Mesenchymal stem cell (in vitro differentiated cells and primary cell): ENCODE measurements at regions not wholly inside any gene's neighbourhood (a gene's known extent, or its start where the extent isn't known, plus 50 kb on each side); places are given as distances from the start of the nearest gene placed in this dataset.

Experiments
- DNase-seq: peaks from one replicate; pipeline ENCODE4 v3.0.0-alpha.2; 2013
- H2AFZ ChIP-seq: one replicate; pipeline ENCODE4 v1.6.1; 2013; ENCODE audit warnings: low read depth, mild to moderate bottlenecking, control low read depth, inconsistent platforms, low read length, moderate library complexity
- H2AK5ac ChIP-seq: 2 replicates; pipeline ENCODE4 v1.6.1; 2013; ENCODE audit warnings: low read length, moderate library complexity, mild to moderate bottlenecking, inconsistent platforms; ENCODE audit not compliant: severe bottlenecking
- H2BK120ac ChIP-seq: one replicate; pipeline ENCODE4 v1.6.1; 2013; ENCODE audit warnings: low read depth, mild to moderate bottlenecking, inconsistent platforms, low read length, moderate library complexity
- H2BK12ac ChIP-seq, 2 experiments: one replicate each; pipeline ENCODE4 v1.6.1; 2013; ENCODE audit warnings: inconsistent platforms in 2 of 2, low read length in 2 of 2, mild to moderate bottlenecking in 2 of 2, moderate library complexity in 2 of 2, control low read depth in 1 of 2
- H2BK15ac ChIP-seq: one replicate; pipeline ENCODE4 v1.6.1; 2013; ENCODE audit warnings: mild to moderate bottlenecking, low read depth, inconsistent platforms; ENCODE audit not compliant: poor library complexity, severe bottlenecking
- H2BK5ac ChIP-seq: 2 replicates; pipeline ENCODE4 v1.6.1; 2013; ENCODE audit warnings: low read depth, mild to moderate bottlenecking, low read length, control low read depth, inconsistent platforms; ENCODE audit not compliant: poor library complexity, severe bottlenecking
- H3K14ac ChIP-seq, 2 experiments: one replicate each; pipeline ENCODE4 v1.6.1; 2013; ENCODE audit warnings: inconsistent platforms in 2 of 2, low read length in 2 of 2, control low read depth in 1 of 2, mild to moderate bottlenecking in 1 of 2, moderate library complexity in 1 of 2
- H3K18ac ChIP-seq, 2 experiments: one replicate each; pipeline ENCODE4 v1.6.1; 2013; ENCODE audit warnings: inconsistent platforms in 2 of 2, low read length in 2 of 2, control low read depth in 1 of 2, low read depth in 1 of 2, mild to moderate bottlenecking in 1 of 2
- H3K23ac ChIP-seq, 2 experiments: one replicate each; pipeline ENCODE4 v1.6.1; 2013; ENCODE audit warnings: inconsistent platforms in 2 of 2, low read length in 2 of 2, mild to moderate bottlenecking in 2 of 2, moderate library complexity in 2 of 2, control low read depth in 1 of 2
- H3K27ac ChIP-seq: 2 replicates; pipeline ENCODE4 v1.5.1; 2013; ENCODE audit warnings: mild to moderate bottlenecking, moderate library complexity, low read length, control low read depth, inconsistent platforms; ENCODE audit not compliant: poor library complexity, severe bottlenecking
- H3K27me3 ChIP-seq, 2 experiments: 2 replicates each; pipeline versions ENCODE4 v1.6.1 to v1.7.0; 2013; ENCODE audit warnings: low read length in 2 of 2, mild to moderate bottlenecking in 2 of 2, moderate library complexity in 2 of 2, control low read depth in 1 of 2, inconsistent platforms in 1 of 2; ENCODE audit not compliant: control insufficient read depth in 1 of 2, insufficient read depth in 1 of 2
- H3K36me3 ChIP-seq, 2 experiments: 2 replicates each; pipeline versions ENCODE4 v1.6.1 to v1.7.0; 2013; ENCODE audit warnings: low read length in 2 of 2, control low read depth in 1 of 2, inconsistent platforms in 1 of 2, low read depth in 1 of 2, mild to moderate bottlenecking in 1 of 2; ENCODE audit not compliant: insufficient read depth in 2 of 2, control insufficient read depth in 1 of 2
- H3K4ac ChIP-seq, 2 experiments: one replicate each; pipeline ENCODE4 v1.6.1; 2013; ENCODE audit warnings: inconsistent platforms in 2 of 2, low read length in 2 of 2, mild to moderate bottlenecking in 2 of 2, moderate library complexity in 2 of 2, control low read depth in 1 of 2, low read depth in 1 of 2
- H3K4me1 ChIP-seq: 2 replicates; pipeline ENCODE4 v1.6.1; 2013; ENCODE audit warnings: low read depth, low read length, control low read depth; ENCODE audit not compliant: control insufficient read depth, insufficient read depth
- H3K4me2 ChIP-seq: 2 replicates; pipeline ENCODE4 v1.6.1; 2013; ENCODE audit warnings: low read length, mild to moderate bottlenecking, inconsistent platforms; ENCODE audit not compliant: poor library complexity, severe bottlenecking
- H3K4me3 ChIP-seq, 2 experiments: 2 replicates each; pipeline versions ENCODE4 v1.5.1 to v1.7.0; 2013; ENCODE audit warnings: low read length in 2 of 2, mild to moderate bottlenecking in 2 of 2, control low read depth in 1 of 2, low read depth in 1 of 2; ENCODE audit not compliant: insufficient read depth in 1 of 2
- H3K79me1 ChIP-seq: replicated peaks from 2 replicates; pipeline ENCODE4 v1.6.1; 2013; ENCODE audit warnings: mild to moderate bottlenecking, control low read depth, low read length, inconsistent platforms; ENCODE audit not compliant: poor library complexity, severe bottlenecking
- H3K9ac ChIP-seq: 2 replicates; pipeline ENCODE4 v1.7.0; 2013; ENCODE audit warnings: mild to moderate bottlenecking, low read length, moderate library complexity
- H3K9me3 ChIP-seq: 2 replicates; pipeline ENCODE4 v1.7.0; 2013; ENCODE audit warnings: mild to moderate bottlenecking, low read length; ENCODE audit not compliant: control insufficient read depth
- H4K8ac ChIP-seq: one replicate; pipeline ENCODE4 v1.6.1; 2013; ENCODE audit warnings: inconsistent platforms, mild to moderate bottlenecking, low read length, moderate library complexity
- H4K91ac ChIP-seq: one replicate; pipeline ENCODE4 v1.6.1; 2013; ENCODE audit warnings: mild to moderate bottlenecking, low read length, inconsistent platforms
- WGBS: methylation state at CpG from one replicate; pipeline ENCODE4 v1.1.7; 2013; ENCODE audit warnings: mixed read lengths; 5-methylcytosine and 5-hydroxymethylcytosine counted together

GRCh38 chr3:23686519-23686918 lies 119.2 kb upstream of the UBE2E1 start:
- no peak overlapping the region for H2BK15ac ChIP-seq
- H3K4me2 ChIP-seq: no peak overlapping the region
- peak overlapping the region; percentile 52 for H4K91ac ChIP-seq
- peaks cover 13% of the 10 kb centered on the region for H3K4me1 ChIP-seq
- H2BK12ac ChIP-seq: peak overlapping the region in 1 of 2 experiments; percentile 96
- peak overlapping the region in 1 of 2 experiments; percentile 39 for H3K4me3 ChIP-seq
- H2AK5ac ChIP-seq: peak overlapping the region; percentile 95
- peak overlapping the region; percentile 64 to 81 for H3K18ac ChIP-seq
- no peaks in the 10 kb centered on the region for H3K36me3 ChIP-seq
- H4K8ac ChIP-seq: peak overlapping the region; percentile 19
- no peaks in the 10 kb centered on the region for H3K79me1 ChIP-seq
- H3K14ac ChIP-seq: peak overlapping the region in 1 of 2 experiments; percentile 89
- H2AFZ ChIP-seq: no peak overlapping the region
- H3K4ac ChIP-seq: peak overlapping the region; percentile 24 to 82
- peak overlapping the region; percentile 52 for H3K27ac ChIP-seq
- 42% methylated on average over 3 of the region's 3 CpGs for WGBS
- no peak overlapping the region for H2BK5ac ChIP-seq
- no peaks in the 10 kb centered on the region for H3K27me3 ChIP-seq
- H3K9me3 ChIP-seq: peaks cover 18% of the 10 kb centered on the region
- peak overlapping the region; percentile 50 for H3K9ac ChIP-seq
- no peak for DNase-seq
- H2BK120ac ChIP-seq: no peak overlapping the region
- H3K23ac ChIP-seq: peak overlapping the region in 1 of 2 experiments; percentile 57

GRCh38 chr3:23691357-23691895 lies 114.3 kb upstream of the UBE2E1 start:
- no peak overlapping the region for H3K4me3 ChIP-seq
- WGBS: 93% methylated on average over 3 of the region's 5 CpGs

GRCh38 chr3:23696842-23697241 lies 108.9 kb upstream of the UBE2E1 start:
- Histone ChIP-seq H2BK120ac (no peak overlapping the region), H3K36me3 (no peaks in the 10 kb centered on the region), H3K9ac (no peak overlapping the region), H2BK5ac (no peak overlapping the region), H3K4me3 (no peak overlapping the region), H3K9me3 (no peaks in the 10 kb centered on the region), H3K27me3 (no peaks in the 10 kb centered on the region), H2BK12ac (no peak overlapping the region), H3K27ac (no peak overlapping the region), H3K4ac (no peak overlapping the region), H3K23ac (no peak overlapping the region), H2AK5ac (no peak overlapping the region), H2AFZ (no peak overlapping the region), H3K18ac (no peak overlapping the region), H3K14ac (no peak overlapping the region), H4K91ac (no peak overlapping the region), H2BK15ac (no peak overlapping the region), H3K4me2 (no peak overlapping the region), H3K79me1 (no peaks in the 10 kb centered on the region), H4K8ac (no peak overlapping the region), H3K4me1 (peaks cover 2% of the 10 kb centered on the region)
- 93% methylated on average over 2 of the region's 2 CpGs for WGBS
- peak; percentile 56 for DNase-seq

More at GRCh38 chr3:23691357-23691895, 114.3 kb upstream of the UBE2E1 start:
- DNase-seq: no peak
- Histone ChIP-seq H3K18ac (no peak overlapping the region), H3K79me1 (no peaks in the 10 kb centered on the region), H3K9ac (no peak overlapping the region), H4K91ac (no peak overlapping the region), H3K4me2 (no peak overlapping the region), H2BK12ac (no peak overlapping the region), H4K8ac (no peak overlapping the region), H2AK5ac (no peak overlapping the region), H3K23ac (no peak overlapping the region), H2AFZ (no peak overlapping the region), H2BK120ac (no peak overlapping the region), H3K27me3 (no peaks in the 10 kb centered on the region), H3K36me3 (no peaks in the 10 kb centered on the region), H3K27ac (no peak overlapping the region), H3K9me3 (peaks cover 18% of the 10 kb centered on the region), H2BK5ac (no peak overlapping the region), H2BK15ac (no peak overlapping the region), H3K4me1 (peaks cover 9% of the 10 kb centered on the region), H3K4ac (no peak overlapping the region), H3K14ac (no peak overlapping the region)

GRCh38 chr3:23697416-23697815 lies 108.3 kb upstream of the UBE2E1 start:
- no peaks in the 10 kb centered on the region for H3K79me1 ChIP-seq
- H2AFZ ChIP-seq: no peak overlapping the region
- H3K18ac ChIP-seq: no peak overlapping the region
- 66% methylated on average over 9 of the region's 9 CpGs for WGBS
- H2BK15ac ChIP-seq: no peak overlapping the region
- no peak overlapping the region for H3K14ac ChIP-seq
- no peak overlapping the region for H3K4ac ChIP-seq
- no peak overlapping the region for H2BK120ac ChIP-seq
- no peak overlapping the region for H2BK5ac ChIP-seq
- no peak overlapping the region for H4K8ac ChIP-seq
- no peak overlapping the region for H3K4me2 ChIP-seq
- H3K27ac ChIP-seq: no peak overlapping the region
- H2AK5ac ChIP-seq: no peak overlapping the region
- DNase-seq: no peak
- no peak overlapping the region for H2BK12ac ChIP-seq
- peaks cover 2% of the 10 kb centered on the region for H3K4me1 ChIP-seq
- no peak overlapping the region for H3K4me3 ChIP-seq
- H3K23ac ChIP-seq: no peak overlapping the region
- no peak overlapping the region for H3K9ac ChIP-seq
- no peak overlapping the region for H4K91ac ChIP-seq
- H3K36me3 ChIP-seq: no peaks in the 10 kb centered on the region
- no peaks in the 10 kb centered on the region for H3K27me3 ChIP-seq
- no peaks in the 10 kb centered on the region for H3K9me3 ChIP-seq
